Left lung (tissue), 4 donors: ENCODE measurements at regions not wholly inside any gene's neighbourhood (a gene's known extent, or its start where the extent isn't known, plus 50 kb on each side); places are given as distances from the start of the nearest gene placed in this dataset.

Experiments
- ATAC-seq: fragments of 200-7000 bp; cut with Tn5 transposase; one replicate; pipeline ENCODE4 v1.9.1; 2020; ENCODE audit warnings: moderate library complexity
- DNase-seq, 4 donors: peaks; one replicate each; pipeline ENCODE4 v3.0.0-alpha.2; 2013 to 2020
- H3K27ac ChIP-seq, 2 donors: fragments of 200-600 bp; sonication (generic) in 1 of 2; one replicate each; pipeline versions ENCODE4 v1.5.0 to v1.8.0; 2020 to 2021
- H3K27me3 ChIP-seq, 2 donors: fragments of 200-600 bp; sonication (generic) in 1 of 2; one replicate each; pipeline versions ENCODE4 v1.5.0 to v1.8.0; 2020 to 2021
- H3K36me3 ChIP-seq, 2 donors: fragments of 200-600 bp; sonication (generic) in 1 of 2; one replicate each; pipeline versions ENCODE4 v1.5.0 to v1.8.0; 2020 to 2021
- H3K4me1 ChIP-seq, 2 donors: fragments of 200-600 bp; one replicate each; pipeline ENCODE4 v1.8.0; 2021
- H3K4me3 ChIP-seq, 2 donors: fragments of 200-600 bp; sonication (generic) in 1 of 2; one replicate each; pipeline versions ENCODE4 v1.5.0 to v1.8.0; 2020 to 2021; ENCODE audit warnings: mild to moderate bottlenecking in 1 of 2
- H3K9me3 ChIP-seq, 2 donors: fragments of 200-600 bp; sonication (generic) in 1 of 2; one replicate each; pipeline versions ENCODE4 v1.5.0 to v1.8.0; 2020 to 2021
- intact Hi-C, 2 donors: fragments of 100-400 bp; cut with DNase I; formaldehyde crosslinking; loops; one replicate each; pipeline versions ENCODE4 v1.11.2 to v1.14.2; 2022
- TF ChIP-seq, protein P1 (sequence below), 2 donors: fragments of 200-600 bp; sonication (generic) in 1 of 2; IDR thresholded peaks; one replicate each; pipeline versions ENCODE4 v1.5.0 to v1.8.0; 2021; ENCODE audit warnings: antibody characterized with exemption in 2 of 2
- donor health status: DM: no; HTN: yes; CAD: no.
- donor health status: DM: no; HTN: no; CAD: no.

GRCh38 chr15:75143738-75144334 lies 57.8 kb upstream of the C15orf39 start:
- TF ChIP-seq, protein P1, sequence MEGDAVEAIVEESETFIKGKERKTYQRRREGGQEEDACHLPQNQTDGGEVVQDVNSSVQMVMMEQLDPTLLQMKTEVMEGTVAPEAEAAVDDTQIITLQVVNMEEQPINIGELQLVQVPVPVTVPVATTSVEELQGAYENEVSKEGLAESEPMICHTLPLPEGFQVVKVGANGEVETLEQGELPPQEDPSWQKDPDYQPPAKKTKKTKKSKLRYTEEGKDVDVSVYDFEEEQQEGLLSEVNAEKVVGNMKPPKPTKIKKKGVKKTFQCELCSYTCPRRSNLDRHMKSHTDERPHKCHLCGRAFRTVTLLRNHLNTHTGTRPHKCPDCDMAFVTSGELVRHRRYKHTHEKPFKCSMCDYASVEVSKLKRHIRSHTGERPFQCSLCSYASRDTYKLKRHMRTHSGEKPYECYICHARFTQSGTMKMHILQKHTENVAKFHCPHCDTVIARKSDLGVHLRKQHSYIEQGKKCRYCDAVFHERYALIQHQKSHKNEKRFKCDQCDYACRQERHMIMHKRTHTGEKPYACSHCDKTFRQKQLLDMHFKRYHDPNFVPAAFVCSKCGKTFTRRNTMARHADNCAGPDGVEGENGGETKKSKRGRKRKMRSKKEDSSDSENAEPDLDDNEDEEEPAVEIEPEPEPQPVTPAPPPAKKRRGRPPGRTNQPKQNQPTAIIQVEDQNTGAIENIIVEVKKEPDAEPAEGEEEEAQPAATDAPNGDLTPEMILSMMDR (IDR thresholded peaks at IDR 0.05): no peak
- Histone ChIP-seq H3K27ac (no peak overlapping the region), H3K9me3 (peaks cover 0 to 63% of the 10 kb centered on the region in 2 donors)

DNA sequence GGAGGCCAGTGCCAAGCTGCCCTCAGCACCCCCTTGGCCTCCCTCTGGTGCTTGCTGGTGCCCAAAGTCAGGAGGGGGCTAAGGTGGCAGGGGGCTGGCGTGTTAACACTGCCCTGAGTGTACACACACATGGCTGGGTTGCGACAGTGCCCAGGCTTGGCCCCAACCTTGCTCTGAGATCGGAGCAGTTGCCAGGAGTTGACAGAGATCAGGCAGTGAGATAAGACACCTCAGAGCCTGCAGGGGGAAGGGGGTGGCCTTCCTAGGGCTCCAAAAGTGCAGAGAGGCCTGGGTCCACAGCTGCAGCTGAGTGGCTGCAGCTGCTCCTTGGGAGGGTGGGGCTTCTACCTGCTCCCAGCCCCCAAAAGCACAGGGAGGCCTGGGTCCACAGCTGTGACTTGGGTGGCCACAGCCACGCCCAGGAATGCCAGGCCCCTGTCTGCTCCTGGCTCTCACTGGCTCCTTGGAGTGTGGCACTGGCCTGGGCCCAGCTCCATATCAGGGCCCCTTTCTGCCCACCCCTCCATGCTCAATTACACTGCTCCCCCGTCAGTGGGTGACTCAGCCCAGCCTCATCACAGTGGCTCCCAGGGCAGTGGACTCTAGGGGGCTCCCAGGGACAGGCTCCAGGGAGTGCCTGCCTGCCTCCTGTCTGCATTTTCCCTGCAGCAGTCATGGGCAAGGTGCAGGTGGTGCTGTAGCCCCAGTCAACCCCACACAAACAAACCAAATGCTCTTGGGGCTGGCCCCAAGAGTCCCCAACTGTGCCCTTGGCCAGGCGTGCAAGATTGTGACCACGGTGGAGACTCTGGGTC lies 56.4 kb upstream of the C15orf39 start:
- intact Hi-C loops: no loop called here
- ATAC-seq (no peak), DNase-seq (no peak)
- no peaks in the 10 kb centered on the region for H3K27me3 ChIP-seq
- H3K4me1 ChIP-seq: peaks cover 0 to 1% of the 10 kb centered on the region in 2 donors
- H3K9me3 ChIP-seq: peaks cover 0 to 63% of the 10 kb centered on the region in 2 donors
- TF ChIP-seq, protein P1 (IDR thresholded peaks at IDR 0.05): no peak
- no peak overlapping the region for H3K27ac ChIP-seq
- no peaks in the 10 kb centered on the region for H3K36me3 ChIP-seq
- H3K4me3 ChIP-seq: no peak overlapping the region

More at GRCh38 chr15:75143738-75144334, 57.8 kb upstream of the C15orf39 start:
- DNase-seq (no peak), ATAC-seq (no peak)
- intact Hi-C loops: no loop called here
- no peaks in the 10 kb centered on the region for H3K27me3 ChIP-seq
- H3K4me3 ChIP-seq: no peak overlapping the region
- no peaks in the 10 kb centered on the region for H3K4me1 ChIP-seq
- no peaks in the 10 kb centered on the region for H3K36me3 ChIP-seq

GRCh38 chr15:75148280-75148679 lies 53.4 kb upstream of the C15orf39 start:
- DNase-seq: no peak
- intact Hi-C loops: no loop called here
- Histone ChIP-seq H3K9me3 (peaks cover 0 to 42% of the 10 kb centered on the region in 2 donors), H3K36me3 (no peaks in the 10 kb centered on the region), H3K4me3 (no peak overlapping the region), H3K27ac (no peak overlapping the region), H3K4me1 (peaks cover 0 to 22% of the 10 kb centered on the region in 2 donors), H3K27me3 (no peaks in the 10 kb centered on the region)
- TF ChIP-seq, protein P1 (IDR thresholded peaks at IDR 0.05): no peak
- ATAC-seq: no peak

- Histone ChIP-seq H3K4me1 (peaks cover 0 to 40% of the 10 kb centered on the region in 2 donors), H3K27me3 (no peaks in the 10 kb centered on the region), H3K36me3 (no peaks in the 10 kb centered on the region), H3K27ac (no peak overlapping the region), H3K9me3 (peaks cover 0 to 24% of the 10 kb centered on the region in 2 donors), H3K4me3 (no peak overlapping the region)
- intact Hi-C loops: no loop called here
- ATAC-seq (no peak), DNase-seq (no peak)
- TF ChIP-seq, protein P1 (IDR thresholded peaks at IDR 0.05): no peak
Measured at GRCh38 chr15:75149867-75150709, 51.6 kb upstream of the C15orf39 start.
